Endodermal cell (in vitro differentiated cells): ENCODE measurements at regions not wholly inside any gene's neighbourhood (a gene's known extent, or its start where the extent isn't known, plus 50 kb on each side); places are given as distances from the start of the nearest gene placed in this dataset.

Source experiments
- DNase-seq: peaks from one replicate; pipeline ENCODE4 v3.0.0-alpha.2; 2017
- H3K27ac ChIP-seq: 2 replicates; pipeline ENCODE4 v1.5.1; 2013; ENCODE audit warnings: mild to moderate bottlenecking, low read depth, low read length, moderate library complexity
- H3K27me3 ChIP-seq: 2 replicates; pipeline ENCODE4 v1.6.1; 2013; ENCODE audit warnings: mild to moderate bottlenecking, low read length, moderate library complexity; ENCODE audit not compliant: insufficient read depth, control insufficient read depth, poor library complexity, severe bottlenecking
- H3K36me3 ChIP-seq: 2 replicates; pipeline ENCODE4 v1.7.0; 2013; ENCODE audit warnings: mild to moderate bottlenecking, low read length, moderate library complexity; ENCODE audit not compliant: control insufficient read depth, insufficient read depth
- H3K4me1 ChIP-seq: one replicate; pipeline ENCODE4 v1.7.0; 2013; ENCODE audit warnings: low read length; ENCODE audit not compliant: control insufficient read depth, insufficient read depth
- H3K4me3 ChIP-seq: 2 replicates; pipeline ENCODE4 v1.5.1; 2013; ENCODE audit warnings: mild to moderate bottlenecking, low read length, moderate library complexity
- H3K9ac ChIP-seq: 2 replicates; pipeline ENCODE4 v1.6.1; 2013; ENCODE audit warnings: mild to moderate bottlenecking, low read length, moderate library complexity; ENCODE audit not compliant: poor library complexity, severe bottlenecking; ENCODE audit errors: extremely low read depth
- H3K9me3 ChIP-seq: 2 replicates; pipeline ENCODE4 v1.6.1; 2013; ENCODE audit warnings: mild to moderate bottlenecking, low read length, moderate library complexity; ENCODE audit not compliant: control insufficient read depth
- H3K27ac Mint-ChIP-seq: 2 replicates; pipeline ENCODE4 v1.8.0; 2020; ENCODE audit warnings: mixed read lengths
- H3K27me3 Mint-ChIP-seq: 2 replicates; pipeline ENCODE4 v1.8.0; 2021; ENCODE audit warnings: mild to moderate bottlenecking, mixed read lengths; ENCODE audit not compliant: insufficient read depth
- H3K36me3 Mint-ChIP-seq: 2 replicates; pipeline ENCODE4 v1.8.0; 2020; ENCODE audit warnings: low read depth, mixed read lengths
- H3K4me1 Mint-ChIP-seq: 2 replicates; pipeline ENCODE4 v1.8.0; 2020; ENCODE audit warnings: mixed read lengths
- H3K4me3 Mint-ChIP-seq: 2 replicates; pipeline ENCODE4 v1.8.0; 2020; ENCODE audit warnings: mild to moderate bottlenecking, moderate library complexity, mixed read lengths
- H3K9me3 Mint-ChIP-seq: 2 replicates; pipeline ENCODE4 v1.8.0; 2020; ENCODE audit warnings: mild to moderate bottlenecking, mixed read lengths
- CTCF ChIP-seq: fragments of 200-600 bp; sonication (generic); conservative IDR thresholded peaks from 2 replicates; pipeline ENCODE4 v1.5.0; 2021; ENCODE audit warnings: antibody characterized with exemption, mild to moderate bottlenecking
- WGBS, 2 experiments: methylation state at CpG; one replicate each; pipeline versions ENCODE4 v1.1.5 to v1.1.7; 2013; ENCODE audit warnings: missing lambda C conversion rate in 2 of 2, mixed read lengths in 1 of 2; ENCODE audit not compliant: insufficient coverage in 1 of 2, insufficient read length in 1 of 2; 5-methylcytosine and 5-hydroxymethylcytosine counted together

GRCh38 chr3:51619983-51620382 is 51.1 kb upstream of the TEX264 start:
- Histone ChIP-seq H3K27ac (no peak overlapping the region), H3K4me3 (no peak overlapping the region), H3K4me1 (peaks cover 4% of the 10 kb centered on the region), H3K36me3 (no peaks in the 10 kb centered on the region), H3K9me3 (no peaks in the 10 kb centered on the region), H3K27me3 (no peaks in the 10 kb centered on the region), H3K9ac (no peak overlapping the region)
- WGBS, 2 experiments = 98 to 100% methylated on average over 1 to 3 of the region's 4 CpGs
- no peak overlapping the region for H3K27ac Mint-ChIP-seq
- H3K36me3 Mint-ChIP-seq = peaks cover 3% of the 10 kb centered on the region
- H3K27me3 Mint-ChIP-seq = no peaks in the 10 kb centered on the region
- no peak for TF ChIP-seq CTCF
- no peaks in the 10 kb centered on the region for H3K9me3 Mint-ChIP-seq
- no peak for DNase-seq
- peaks cover 12% of the 10 kb centered on the region for H3K4me1 Mint-ChIP-seq
- no peak overlapping the region for H3K4me3 Mint-ChIP-seq

GRCh38 chr3:51620543-51620942 is 50.5 kb upstream of the TEX264 start:
- peaks cover 3% of the 10 kb centered on the region for H3K36me3 Mint-ChIP-seq
- TF ChIP-seq CTCF = no peak
- WGBS, 2 experiments = 96% methylated on average over 2 of the region's 2 CpGs; no CpG with 5 or more reads in 1 of the 2 experiments
- no peaks in the 10 kb centered on the region for H3K9me3 Mint-ChIP-seq
- peaks cover 12% of the 10 kb centered on the region for H3K4me1 Mint-ChIP-seq
- no peaks in the 10 kb centered on the region for H3K9me3 ChIP-seq
- H3K4me3 Mint-ChIP-seq = no peak overlapping the region
- no peak overlapping the region for H3K4me3 ChIP-seq
- no peak overlapping the region for H3K9ac ChIP-seq
- peaks cover 4% of the 10 kb centered on the region for H3K4me1 ChIP-seq
- H3K27me3 Mint-ChIP-seq = no peaks in the 10 kb centered on the region
- H3K36me3 ChIP-seq = no peaks in the 10 kb centered on the region
- no peak for DNase-seq
- no peak overlapping the region for H3K27ac ChIP-seq
- no peaks in the 10 kb centered on the region for H3K27me3 ChIP-seq
- H3K27ac Mint-ChIP-seq = peak overlapping the region; percentile 71

GRCh38 chr3:51621091-51621892 is 49.8 kb upstream of the TEX264 start:
- Histone ChIP-seq H3K27ac (no peak overlapping the region), H3K9ac (no peak overlapping the region), H3K9me3 (no peaks in the 10 kb centered on the region), H3K4me1 (peaks cover 4% of the 10 kb centered on the region), H3K4me3 (no peak overlapping the region), H3K27me3 (no peaks in the 10 kb centered on the region), H3K36me3 (no peaks in the 10 kb centered on the region)
- no peak for DNase-seq
- Mint-ChIP-seq H3K9me3 (no peaks in the 10 kb centered on the region), H3K4me1 (peaks cover 12% of the 10 kb centered on the region), H3K36me3 (peaks cover 3% of the 10 kb centered on the region), H3K27ac (peak overlapping the region; percentile 10), H3K4me3 (no peak overlapping the region), H3K27me3 (no peaks in the 10 kb centered on the region)
- WGBS, 2 experiments = 92 to 100% methylated on average over 1 to 2 of the region's 2 CpGs
- no peak for TF ChIP-seq CTCF
